ENCODE measurements at regions not wholly inside any gene's neighbourhood (a gene's known extent, or its start where the extent isn't known, plus 50 kb on each side); places are given as distances from the start of the nearest gene placed in this dataset.

- no peak overlapping the region for H3K27ac ChIP-seq (ENCODE audit: low read depth, low read length, poor library complexity, severe bottlenecking)
- no peak overlapping the region for H2AFZ ChIP-seq (ENCODE audit: low read length)
- no peak for TF ChIP-seq CTCF (IDR thresholded peaks at IDR 0.05; ENCODE audit: low read length)
- no peak for TF ChIP-seq EZH2 (IDR thresholded peaks at IDR 0.05; ENCODE audit: borderline replicate concordance, low read length)
- H3K9me2 ChIP-seq (ENCODE audit: low read depth, low read length) = no peaks in the 10 kb centered on the region
- H3K9ac ChIP-seq (ENCODE audit: low read length) = no peak overlapping the region
- H3K27me3 ChIP-seq (ENCODE audit: insufficient read depth, low read length) = peaks cover 9% of the 10 kb centered on the region; the same call in 1 of the 2 replicates
- H3K9me3 ChIP-seq (ENCODE audit: low read length) = no peaks in the 10 kb centered on the region
- no peak overlapping the region for H3K4me2 ChIP-seq (ENCODE audit: low read length)
- H4K20me1 ChIP-seq (ENCODE audit: insufficient read depth, low read length) = no peaks in the 10 kb centered on the region
- no peaks in the 10 kb centered on the region for H3F3A ChIP-seq (ENCODE audit: insufficient read depth, low read length)
- H3K4me1 ChIP-seq (ENCODE audit: insufficient read depth, low read length, severe bottlenecking) = no peaks in the 10 kb centered on the region
- H3K4me3 ChIP-seq (ENCODE audit: low read depth, low read length, poor library complexity, severe bottlenecking) = no peak overlapping the region
- no peaks in the 10 kb centered on the region for H3K36me3 ChIP-seq (ENCODE audit: insufficient read depth, low read length)
- no peaks in the 10 kb centered on the region for H3K79me2 ChIP-seq (ENCODE audit: insufficient read depth, low read length)
These were observed 193.3 kb downstream of the LY86 start for GRCh38 chr6:6781873-6782227.

GRCh38 chr6:6783721-6784120 lies 195.2 kb downstream of the LY86 start:
- Histone ChIP-seq H3K9me2 (ENCODE audit: low read depth, low read length) (no peaks in the 10 kb centered on the region), H3K79me2 (ENCODE audit: insufficient read depth, low read length) (no peaks in the 10 kb centered on the region), H3F3A (ENCODE audit: insufficient read depth, low read length) (no peaks in the 10 kb centered on the region), H4K20me1 (ENCODE audit: insufficient read depth, low read length) (no peaks in the 10 kb centered on the region), H2AFZ (ENCODE audit: low read length) (no peak overlapping the region), H3K27ac (ENCODE audit: low read depth, low read length, poor library complexity, severe bottlenecking) (no peak overlapping the region), H3K27me3 (ENCODE audit: insufficient read depth, low read length) (peaks cover 9% of the 10 kb centered on the region; the same call in 1 of the 2 replicates), H3K4me3 (ENCODE audit: low read depth, low read length, poor library complexity, severe bottlenecking) (no peak overlapping the region), H3K9me3 (ENCODE audit: low read length) (no peaks in the 10 kb centered on the region), H3K4me2 (ENCODE audit: low read length) (no peak overlapping the region), H3K9ac (ENCODE audit: low read length) (no peak overlapping the region), H3K4me1 (ENCODE audit: insufficient read depth, low read length, severe bottlenecking) (no peaks in the 10 kb centered on the region), H3K36me3 (ENCODE audit: insufficient read depth, low read length) (no peaks in the 10 kb centered on the region)
- TF ChIP-seq CTCF (IDR thresholded peaks at IDR 0.05; ENCODE audit: low read length) (no peak), EZH2 (IDR thresholded peaks at IDR 0.05; ENCODE audit: borderline replicate concordance, low read length) (no peak)

GRCh38 chr6:6784514-6785162 lies 196.1 kb downstream of the LY86 start:
- Histone ChIP-seq H2AFZ (ENCODE audit: low read length) (no peak overlapping the region), H3K27ac (ENCODE audit: low read depth, low read length, poor library complexity, severe bottlenecking) (no peak overlapping the region), H3K36me3 (ENCODE audit: insufficient read depth, low read length) (no peaks in the 10 kb centered on the region)

More at GRCh38 chr6:6784514-6785162, 196.1 kb downstream of the LY86 start:
- no peaks in the 10 kb centered on the region for H4K20me1 ChIP-seq (ENCODE audit: insufficient read depth, low read length)
- H3K4me2 ChIP-seq (ENCODE audit: low read length) = no peak overlapping the region
- H3K4me3 ChIP-seq (ENCODE audit: low read depth, low read length, poor library complexity, severe bottlenecking) = no peak overlapping the region
- H3K9ac ChIP-seq (ENCODE audit: low read length) = no peak overlapping the region
- H3K9me2 ChIP-seq (ENCODE audit: low read depth, low read length) = no peaks in the 10 kb centered on the region
- H3K9me3 ChIP-seq (ENCODE audit: low read length) = no peaks in the 10 kb centered on the region
- no peak for TF ChIP-seq CTCF (IDR thresholded peaks at IDR 0.05; ENCODE audit: low read length)
- TF ChIP-seq EZH2 (IDR thresholded peaks at IDR 0.05; ENCODE audit: borderline replicate concordance, low read length) = no peak
- H3K79me2 ChIP-seq (ENCODE audit: insufficient read depth, low read length) = no peaks in the 10 kb centered on the region
- H3K4me1 ChIP-seq (ENCODE audit: insufficient read depth, low read length, severe bottlenecking) = no peaks in the 10 kb centered on the region
- no peaks in the 10 kb centered on the region for H3F3A ChIP-seq (ENCODE audit: insufficient read depth, low read length)
- peaks cover 6% of the 10 kb centered on the region; the same call in 1 of the 2 replicates for H3K27me3 ChIP-seq (ENCODE audit: insufficient read depth, low read length)
